ENCODE measurements at regions not wholly inside any gene's neighbourhood (a gene's known extent, or its start where the extent isn't known, plus 50 kb on each side); places are given as distances from the start of the nearest gene placed in this dataset.

DNA sequence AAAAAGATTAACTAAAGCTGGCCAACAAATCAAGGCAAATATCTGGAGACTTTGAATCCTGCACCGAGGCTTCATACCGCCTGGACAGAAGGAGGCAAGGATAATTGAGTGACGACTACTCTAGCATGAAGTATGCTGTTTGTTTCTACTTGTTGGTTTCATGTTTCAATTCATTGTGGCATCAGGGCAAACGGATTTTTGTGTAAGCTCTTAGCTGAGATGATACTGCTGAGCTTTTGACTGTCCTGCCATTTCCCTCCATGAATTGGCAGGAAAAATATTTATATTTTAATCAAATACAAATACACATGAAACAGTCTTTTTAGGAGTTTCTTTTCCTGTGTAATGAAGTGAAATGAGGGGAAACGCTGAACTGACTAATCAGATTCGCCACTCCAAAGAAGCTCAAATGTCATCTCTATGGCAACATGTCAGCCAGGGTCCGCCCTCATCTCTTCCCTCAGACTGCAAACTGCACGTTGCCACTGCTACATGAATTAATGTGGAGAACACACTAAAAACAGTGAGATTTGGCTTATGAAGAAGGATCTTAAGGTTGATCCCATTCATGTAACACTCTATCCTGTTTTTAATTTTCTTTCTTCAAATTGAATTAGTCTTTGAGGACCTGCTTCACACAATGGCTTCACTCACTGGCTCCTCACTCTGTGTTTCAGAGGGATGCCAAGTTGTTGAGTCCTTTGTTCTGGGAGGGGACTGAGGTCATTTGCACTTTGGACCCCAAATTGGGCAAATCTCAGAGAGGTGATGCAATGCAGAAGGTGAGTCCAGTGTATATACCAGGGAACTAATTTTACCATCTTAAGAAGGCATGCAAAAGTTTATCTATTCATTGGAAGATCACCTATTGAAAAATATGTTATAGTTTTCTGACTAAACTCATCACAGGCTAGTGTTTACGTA lies 149.6 kb upstream of the MID1 start:
- H3K9ac ChIP-seq (replicated peaks; ENCODE audit: extremely low read depth, insufficient read depth, low read length), result no peak overlapping the region
- no peak overlapping the region for H3K27ac ChIP-seq (ENCODE audit: insufficient read depth, low read depth, low read length)
- no peaks in the 10 kb centered on the region for H3K9me1 ChIP-seq (replicated peaks; ENCODE audit: control insufficient read depth, extremely low read depth, insufficient read depth, low read length)
- TF ChIP-seq JUN (IDR thresholded peaks at IDR 0.05; ENCODE audit: borderline replicate concordance, insufficient read depth, insufficient read length, low read depth), result no peak
- intact Hi-C loops (cut with micrococcal nuclease), result loop anchor here (1.0 to 5.0 kb wide), 3 partner anchors 47 to 581 kb away; no protein-coding TSS in a partner anchor
- peaks cover 4% of the 10 kb centered on the region for H3K4me1 ChIP-seq (ENCODE audit: control insufficient read depth, extremely low read depth, insufficient read depth, low read length)
- DNase-seq (ENCODE audit: low read depth, low spot score), result peak; percentile 27
- H3K9me3 ChIP-seq (replicated peaks; ENCODE audit: control insufficient read depth, insufficient read depth, low read length), result no peaks in the 10 kb centered on the region
- peak overlapping the region; percentile 12 for H3K4me2 ChIP-seq (ENCODE audit: insufficient read depth, low read length)
- peak overlapping the region; percentile 71 for H2AFZ ChIP-seq (ENCODE audit: low read depth, low read length)
- CTCF ChIA-PET, result interaction anchor here (0.6 to 4.2 kb wide), 14 partner anchors 9 to 580 kb away, joined by 3 to 47 read pairs (median 4); partner anchors contain the start of gene MID1
- no peak overlapping the region for H3K4me3 ChIP-seq (replicated peaks in 1 of 3; ENCODE audit: insufficient read depth in 1 of 3, low read depth in 1 of 3, low read length in 3 of 3)
- H3K36me3 ChIP-seq (ENCODE audit: control insufficient read depth in 2 of 2, extremely low read depth in 1 of 2, insufficient read depth in 2 of 2, low read length in 2 of 2), result no peaks in the 10 kb centered on the region
- H4K20me1 ChIP-seq (replicated peaks; ENCODE audit: control insufficient read depth, extremely low read depth, insufficient read depth, low read length), result no peaks in the 10 kb centered on the region
- no peaks in the 10 kb centered on the region for H3K79me2 ChIP-seq (ENCODE audit: control insufficient read depth, insufficient read depth, low read length)
- POLR2A ChIA-PET, result no interaction called here
- BruUV-seq (replicated peaks), result no TSS peak
- no peaks in the 10 kb centered on the region for H3K27me3 ChIP-seq (ENCODE audit: control insufficient read depth in 2 of 2, insufficient read depth in 2 of 2, low read length in 2 of 2)
- FAIRE-seq, result peak; percentile 46
- dilution Hi-C loops (cut with MboI; ENCODE audit: extremely low pct_ligation_motif_present, low sequenced_read_pairs), result no loop called here

DNA sequence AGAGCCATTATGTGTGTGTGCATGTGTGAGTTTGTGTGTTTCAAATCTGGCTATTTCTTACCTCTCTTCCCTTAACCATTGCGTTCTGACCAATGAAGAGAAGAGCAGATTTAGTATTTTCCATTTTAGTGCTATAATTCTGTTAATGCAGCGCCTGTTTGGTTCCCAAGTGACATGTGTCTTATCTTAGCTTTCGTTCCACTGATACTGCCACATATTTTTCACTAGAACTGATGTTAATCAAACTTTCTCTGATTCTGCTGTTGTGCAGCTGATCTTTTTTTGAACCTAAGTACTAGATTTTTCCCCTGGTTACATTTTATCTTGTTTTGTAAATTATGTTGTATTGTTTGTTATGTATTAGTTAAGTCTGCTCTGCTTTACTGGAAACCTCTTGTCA lies 152.9 kb upstream of the MID1 start:
- Histone ChIP-seq H3K4me3 (replicated peaks in 1 of 3; ENCODE audit: insufficient read depth in 1 of 3, low read depth in 1 of 3, low read length in 3 of 3) (no peak overlapping the region), H4K20me1 (replicated peaks; ENCODE audit: control insufficient read depth, extremely low read depth, insufficient read depth, low read length) (no peaks in the 10 kb centered on the region), H3K4me1 (ENCODE audit: control insufficient read depth, extremely low read depth, insufficient read depth, low read length) (peaks cover 4% of the 10 kb centered on the region), H3K9me3 (replicated peaks; ENCODE audit: control insufficient read depth, insufficient read depth, low read length) (no peaks in the 10 kb centered on the region), H3K27me3 (ENCODE audit: control insufficient read depth in 2 of 2, insufficient read depth in 2 of 2, low read length in 2 of 2) (no peaks in the 10 kb centered on the region), H3K9ac (replicated peaks; ENCODE audit: extremely low read depth, insufficient read depth, low read length) (no peak overlapping the region), H3K79me2 (ENCODE audit: control insufficient read depth, insufficient read depth, low read length) (no peaks in the 10 kb centered on the region), H2AFZ (ENCODE audit: low read depth, low read length) (no peak overlapping the region), H3K9me1 (replicated peaks; ENCODE audit: control insufficient read depth, extremely low read depth, insufficient read depth, low read length) (no peaks in the 10 kb centered on the region), H3K4me2 (ENCODE audit: insufficient read depth, low read length) (no peak overlapping the region), H3K27ac (ENCODE audit: insufficient read depth, low read depth, low read length) (no peak overlapping the region), H3K36me3 (ENCODE audit: control insufficient read depth in 2 of 2, extremely low read depth in 1 of 2, insufficient read depth in 2 of 2, low read length in 2 of 2) (no peaks in the 10 kb centered on the region)
- TF ChIP-seq, protein P1, sequence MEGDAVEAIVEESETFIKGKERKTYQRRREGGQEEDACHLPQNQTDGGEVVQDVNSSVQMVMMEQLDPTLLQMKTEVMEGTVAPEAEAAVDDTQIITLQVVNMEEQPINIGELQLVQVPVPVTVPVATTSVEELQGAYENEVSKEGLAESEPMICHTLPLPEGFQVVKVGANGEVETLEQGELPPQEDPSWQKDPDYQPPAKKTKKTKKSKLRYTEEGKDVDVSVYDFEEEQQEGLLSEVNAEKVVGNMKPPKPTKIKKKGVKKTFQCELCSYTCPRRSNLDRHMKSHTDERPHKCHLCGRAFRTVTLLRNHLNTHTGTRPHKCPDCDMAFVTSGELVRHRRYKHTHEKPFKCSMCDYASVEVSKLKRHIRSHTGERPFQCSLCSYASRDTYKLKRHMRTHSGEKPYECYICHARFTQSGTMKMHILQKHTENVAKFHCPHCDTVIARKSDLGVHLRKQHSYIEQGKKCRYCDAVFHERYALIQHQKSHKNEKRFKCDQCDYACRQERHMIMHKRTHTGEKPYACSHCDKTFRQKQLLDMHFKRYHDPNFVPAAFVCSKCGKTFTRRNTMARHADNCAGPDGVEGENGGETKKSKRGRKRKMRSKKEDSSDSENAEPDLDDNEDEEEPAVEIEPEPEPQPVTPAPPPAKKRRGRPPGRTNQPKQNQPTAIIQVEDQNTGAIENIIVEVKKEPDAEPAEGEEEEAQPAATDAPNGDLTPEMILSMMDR (IDR thresholded peaks at IDR 0.05; ENCODE audit: extremely low read depth in 1 of 2, insufficient read depth in 1 of 2, low read depth in 1 of 2, low read length in 2 of 2), result no peak
- no peak for TF ChIP-seq JUN (IDR thresholded peaks at IDR 0.05; ENCODE audit: borderline replicate concordance, insufficient read depth, insufficient read length, low read depth)
- TF ChIP-seq, protein P2, sequence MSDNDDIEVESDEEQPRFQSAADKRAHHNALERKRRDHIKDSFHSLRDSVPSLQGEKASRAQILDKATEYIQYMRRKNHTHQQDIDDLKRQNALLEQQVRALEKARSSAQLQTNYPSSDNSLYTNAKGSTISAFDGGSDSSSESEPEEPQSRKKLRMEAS (IDR thresholded peaks at IDR 0.05; ENCODE audit: insufficient read depth, insufficient read length), result no peak
- no peak for TF ChIP-seq GATA2 (IDR thresholded peaks at IDR 0.05; ENCODE audit: insufficient read depth, insufficient read length, low read depth, low read length)
- TF ChIP-seq POLR2AphosphoS5 (IDR thresholded peaks at IDR 0.05; ENCODE audit: insufficient read depth, low read depth, low read length), result no peak
- TF ChIP-seq FOS (IDR thresholded peaks at IDR 0.05; ENCODE audit: borderline replicate concordance, insufficient read depth, low read length), result no peak
- TF ChIP-seq POLR2A (IDR thresholded peaks at IDR 0.05; ENCODE audit: low read depth, low read length), result no peak
- TF ChIP-seq EZH2 (IDR thresholded peaks at IDR 0.05; ENCODE audit: borderline replicate concordance, low read depth, low read length, severe bottlenecking), result no peak
- no peak for TF ChIP-seq MYC (IDR thresholded peaks at IDR 0.05; ENCODE audit: low read depth, low read length)
- FAIRE-seq (no peak), DNase-seq (ENCODE audit: low read depth, low spot score) (no peak)
- BruUV-seq (replicated peaks), result no TSS peak
- dilution Hi-C loops (cut with MboI; ENCODE audit: extremely low pct_ligation_motif_present, low sequenced_read_pairs) (no loop called here), intact Hi-C loops (cut with micrococcal nuclease) (no loop called here)
- POLR2A ChIA-PET, result no interaction called here
- CTCF ChIA-PET, result interaction anchor here (1.6 kb wide), 1 partner anchor 327 kb away, joined by 5 read pairs; no protein-coding TSS in a partner anchor

Data from endothelial cell of umbilical vein (primary cell).